Gastrocnemius medialis (tissue), 4 donors: ENCODE measurements at regions not wholly inside any gene's neighbourhood (a gene's known extent, or its start where the extent isn't known, plus 50 kb on each side); places are given as distances from the start of the nearest gene placed in this dataset.

Source experiments
- POLR2A ChIP-seq, 2 donors: fragments of 450-650 bp; IDR thresholded peaks; one replicate each; pipeline ENCODE4 v1.6.1; 2017; ENCODE audit warnings: antibody characterized with exemption in 2 of 2, mild to moderate bottlenecking in 2 of 2, moderate library complexity in 2 of 2
- TF ChIP-seq, protein P1 (sequence below), 5 experiments: fragments of 450-650 bp in 3 of 5; fragments of 200-600 bp in 2 of 5; sonication (generic) in 2 of 5; IDR thresholded peaks in 4 of 5; conservative IDR thresholded peaks in 1 of 5; 1 replicate in 4 of 5; 2 replicates in 1 of 5; pipeline ENCODE4 v1.5.1; 2016 to 2019; ENCODE audit warnings: antibody characterized with exemption in 5 of 5, mild to moderate bottlenecking in 3 of 5, moderate library complexity in 3 of 5

GRCh38 chr4:81359207-81359606, 112.5 kb downstream of the RASGEF1B start:
- TF ChIP-seq, protein P1, sequence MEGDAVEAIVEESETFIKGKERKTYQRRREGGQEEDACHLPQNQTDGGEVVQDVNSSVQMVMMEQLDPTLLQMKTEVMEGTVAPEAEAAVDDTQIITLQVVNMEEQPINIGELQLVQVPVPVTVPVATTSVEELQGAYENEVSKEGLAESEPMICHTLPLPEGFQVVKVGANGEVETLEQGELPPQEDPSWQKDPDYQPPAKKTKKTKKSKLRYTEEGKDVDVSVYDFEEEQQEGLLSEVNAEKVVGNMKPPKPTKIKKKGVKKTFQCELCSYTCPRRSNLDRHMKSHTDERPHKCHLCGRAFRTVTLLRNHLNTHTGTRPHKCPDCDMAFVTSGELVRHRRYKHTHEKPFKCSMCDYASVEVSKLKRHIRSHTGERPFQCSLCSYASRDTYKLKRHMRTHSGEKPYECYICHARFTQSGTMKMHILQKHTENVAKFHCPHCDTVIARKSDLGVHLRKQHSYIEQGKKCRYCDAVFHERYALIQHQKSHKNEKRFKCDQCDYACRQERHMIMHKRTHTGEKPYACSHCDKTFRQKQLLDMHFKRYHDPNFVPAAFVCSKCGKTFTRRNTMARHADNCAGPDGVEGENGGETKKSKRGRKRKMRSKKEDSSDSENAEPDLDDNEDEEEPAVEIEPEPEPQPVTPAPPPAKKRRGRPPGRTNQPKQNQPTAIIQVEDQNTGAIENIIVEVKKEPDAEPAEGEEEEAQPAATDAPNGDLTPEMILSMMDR (IDR thresholded peaks at IDR 0.05 in 4 of 5, conservative IDR thresholded peaks at IDR 0.05 in 1 of 5): no peak
- TF ChIP-seq POLR2A (IDR thresholded peaks at IDR 0.05): no peak
